CD4-positive, alpha-beta T cell (primary cell): ENCODE measurements at regions not wholly inside any gene's neighbourhood (a gene's known extent, or its start where the extent isn't known, plus 50 kb on each side); places are given as distances from the start of the nearest gene placed in this dataset.

Experiments used
- ATAC-seq: fragments of 200-7000 bp; cut with Tn5 transposase; one replicate; pipeline ENCODE4 v1.10.0; 2022; ENCODE audit warnings: mild to moderate bottlenecking; ENCODE audit not compliant: poor library complexity
- CTCF ChIA-PET: fragments of 350-600 bp; sonication (Branson Sonifier 250); formaldehyde crosslinking; loops from one replicate; lab custom pipeline; 2021; ENCODE audit warnings: antibody characterized with exemption, inconsistent platforms; lab: Charles Lee
- POLR2A ChIA-PET: fragments of 350-600 bp; sonication (Branson Sonifier 250); formaldehyde crosslinking; loops from one replicate; lab custom pipeline; 2021; ENCODE audit warnings: antibody characterized with exemption, inconsistent platforms; lab: Charles Lee
- DNase-seq, 14 experiments: peaks; one replicate each; pipeline ENCODE4 v3.0.0-alpha.2; 2013 to 2020; ENCODE audit warnings: mixed read lengths in 2 of 14
- H3K27ac ChIP-seq, 2 donors: one replicate each; pipeline versions ENCODE4 v1.5.1 to v1.7.0; 2013; ENCODE audit warnings: low read length in 2 of 2, low read depth in 1 of 2, mild to moderate bottlenecking in 1 of 2
- H3K27me3 ChIP-seq, 2 experiments: 1 replicate in 1 of 2; 2 replicates in 1 of 2; pipeline versions ENCODE4 v1.6.1 to v1.7.0; 2013; ENCODE audit warnings: low read length in 2 of 2, control low read depth in 1 of 2, mild to moderate bottlenecking in 1 of 2, moderate library complexity in 1 of 2; ENCODE audit not compliant: insufficient read depth in 2 of 2, control insufficient read depth in 1 of 2
- H3K36me3 ChIP-seq: one replicate; pipeline ENCODE4 v1.6.1; 2013; ENCODE audit warnings: low read length, control low read depth; ENCODE audit not compliant: insufficient read depth
- H3K4me1 ChIP-seq: one replicate; pipeline ENCODE4 v1.6.1; 2013; ENCODE audit warnings: low read length, control low read depth; ENCODE audit not compliant: insufficient read depth
- H3K4me3 ChIP-seq: one replicate; pipeline ENCODE4 v1.5.1; 2013; ENCODE audit warnings: mild to moderate bottlenecking, low read length, moderate library complexity
- H3K9me3 ChIP-seq, 2 experiments: 1 replicate in 1 of 2; 2 replicates in 1 of 2; pipeline versions ENCODE4 v1.6.1 to v1.7.0; 2013; ENCODE audit warnings: low read length in 2 of 2, mild to moderate bottlenecking in 2 of 2, control low read depth in 1 of 2, moderate library complexity in 1 of 2; ENCODE audit not compliant: control insufficient read depth in 1 of 2, insufficient read depth in 1 of 2
- H3K27ac Mint-ChIP-seq: one replicate; pipeline ENCODE4 v1.8.0; 2020; ENCODE audit warnings: mixed read lengths
- H3K27me3 Mint-ChIP-seq: one replicate; pipeline ENCODE4 v1.8.0; 2021; ENCODE audit warnings: mixed read lengths
- H3K36me3 Mint-ChIP-seq: one replicate; pipeline ENCODE4 v1.8.0; 2021; ENCODE audit warnings: low read depth, mixed read lengths
- H3K4me1 Mint-ChIP-seq: one replicate; pipeline ENCODE4 v1.8.0; 2021; ENCODE audit warnings: low read depth, mixed read lengths
- H3K4me3 Mint-ChIP-seq: one replicate; pipeline ENCODE4 v1.8.0; 2020; ENCODE audit warnings: mild to moderate bottlenecking, mixed read lengths
- H3K9me3 Mint-ChIP-seq: one replicate; pipeline ENCODE4 v1.8.0; 2020; ENCODE audit warnings: mixed read lengths
- intact Hi-C, 2 experiments: fragments of 100-400 bp; cut with DNase I in 1 of 2; cut with micrococcal nuclease in 1 of 2; formaldehyde crosslinking; loops; one replicate each; pipeline versions ENCODE4 v1.15.1 to v1.9.0; 2023 to 2025; cut with DNase I, micrococcal nuclease
- TF ChIP-seq, protein P1 (sequence below): fragments of 200-600 bp; IDR thresholded peaks from one replicate; pipeline ENCODE4 v1.8.0; 2022; ENCODE audit warnings: antibody characterized with exemption, mild to moderate bottlenecking

DNA sequence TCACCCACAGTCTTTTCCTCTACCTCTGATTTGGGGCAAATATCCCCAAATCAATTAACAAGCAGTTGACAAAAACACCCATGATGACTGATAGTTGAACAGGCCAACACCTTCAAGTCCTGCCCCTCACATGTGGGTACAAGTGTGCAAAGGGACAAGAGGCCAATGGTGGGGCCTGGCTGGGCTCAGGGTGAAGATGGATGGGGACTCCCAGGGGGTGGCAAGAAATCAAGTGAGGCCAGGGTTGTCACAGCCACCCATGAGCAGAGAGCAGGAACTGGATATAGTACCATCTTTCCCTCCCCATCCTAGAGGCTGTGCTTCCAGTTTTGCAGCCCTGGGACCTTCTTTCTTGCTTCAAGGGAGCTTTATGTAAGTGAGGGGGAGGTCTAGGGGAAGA lies 270.2 kb upstream of the TOPAZ1 start:
- H3K27ac ChIP-seq = no peak overlapping the region
- TF ChIP-seq, protein P1, sequence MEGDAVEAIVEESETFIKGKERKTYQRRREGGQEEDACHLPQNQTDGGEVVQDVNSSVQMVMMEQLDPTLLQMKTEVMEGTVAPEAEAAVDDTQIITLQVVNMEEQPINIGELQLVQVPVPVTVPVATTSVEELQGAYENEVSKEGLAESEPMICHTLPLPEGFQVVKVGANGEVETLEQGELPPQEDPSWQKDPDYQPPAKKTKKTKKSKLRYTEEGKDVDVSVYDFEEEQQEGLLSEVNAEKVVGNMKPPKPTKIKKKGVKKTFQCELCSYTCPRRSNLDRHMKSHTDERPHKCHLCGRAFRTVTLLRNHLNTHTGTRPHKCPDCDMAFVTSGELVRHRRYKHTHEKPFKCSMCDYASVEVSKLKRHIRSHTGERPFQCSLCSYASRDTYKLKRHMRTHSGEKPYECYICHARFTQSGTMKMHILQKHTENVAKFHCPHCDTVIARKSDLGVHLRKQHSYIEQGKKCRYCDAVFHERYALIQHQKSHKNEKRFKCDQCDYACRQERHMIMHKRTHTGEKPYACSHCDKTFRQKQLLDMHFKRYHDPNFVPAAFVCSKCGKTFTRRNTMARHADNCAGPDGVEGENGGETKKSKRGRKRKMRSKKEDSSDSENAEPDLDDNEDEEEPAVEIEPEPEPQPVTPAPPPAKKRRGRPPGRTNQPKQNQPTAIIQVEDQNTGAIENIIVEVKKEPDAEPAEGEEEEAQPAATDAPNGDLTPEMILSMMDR = no peak
- peaks cover 0 to 2% of the 10 kb centered on the region in 2 experiments for H3K27me3 ChIP-seq
- intact Hi-C loops = no loop called here
- peaks cover 0 to 7% of the 10 kb centered on the region in 2 experiments for H3K9me3 ChIP-seq
- ATAC-seq (no peak), DNase-seq (no peak)
- Mint-ChIP-seq H3K27me3 (peaks cover 28% of the 10 kb centered on the region), H3K36me3 (no peaks in the 10 kb centered on the region), H3K9me3 (peaks cover 3% of the 10 kb centered on the region), H3K4me1 (no peaks in the 10 kb centered on the region), H3K27ac (no peak overlapping the region), H3K4me3 (no peak overlapping the region)
- H3K36me3 ChIP-seq = no peaks in the 10 kb centered on the region
- CTCF ChIA-PET = no interaction called here
- no peaks in the 10 kb centered on the region for H3K4me1 ChIP-seq
- H3K4me3 ChIP-seq = no peak overlapping the region
- POLR2A ChIA-PET = no interaction called here

DNA sequence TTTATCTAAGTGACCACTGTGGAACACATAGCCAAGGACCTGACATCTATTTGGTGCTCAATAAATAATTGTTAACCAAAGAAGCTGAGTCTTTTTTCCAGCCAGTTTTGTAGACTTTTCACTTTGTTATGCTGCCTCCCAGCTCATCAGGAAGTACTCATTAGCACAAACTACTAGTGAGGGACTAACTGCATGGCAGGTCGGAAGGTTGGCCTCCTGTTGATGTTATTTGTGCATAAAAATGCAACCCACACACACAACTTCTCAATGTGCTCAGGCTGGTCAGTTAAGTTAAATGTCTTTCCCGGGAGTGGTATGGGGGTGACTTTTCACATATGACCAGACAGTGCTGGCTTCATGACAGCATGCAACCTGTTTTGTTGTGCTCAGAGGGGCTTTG lies 263.0 kb upstream of the TOPAZ1 start:
- H3K27me3 Mint-ChIP-seq = peaks cover 57% of the 10 kb centered on the region
- H3K4me1 Mint-ChIP-seq = no peaks in the 10 kb centered on the region
- H3K27ac ChIP-seq = no peak overlapping the region
- DNase-seq (no peak), ATAC-seq (no peak)
- peaks cover 3% of the 10 kb centered on the region for H3K9me3 Mint-ChIP-seq
- no peak overlapping the region for H3K4me3 Mint-ChIP-seq
- no peaks in the 10 kb centered on the region for H3K36me3 Mint-ChIP-seq
- intact Hi-C loops = no loop called here
- H3K27me3 ChIP-seq = no peaks in the 10 kb centered on the region
- CTCF ChIA-PET = no interaction called here
- no peak overlapping the region for H3K4me3 ChIP-seq
- no peak overlapping the region for H3K27ac Mint-ChIP-seq
- H3K4me1 ChIP-seq = no peaks in the 10 kb centered on the region
- peaks cover 0 to 3% of the 10 kb centered on the region in 2 experiments for H3K9me3 ChIP-seq
- POLR2A ChIA-PET = no interaction called here
- TF ChIP-seq, protein P1 = no peak
- H3K36me3 ChIP-seq = no peaks in the 10 kb centered on the region

DNA sequence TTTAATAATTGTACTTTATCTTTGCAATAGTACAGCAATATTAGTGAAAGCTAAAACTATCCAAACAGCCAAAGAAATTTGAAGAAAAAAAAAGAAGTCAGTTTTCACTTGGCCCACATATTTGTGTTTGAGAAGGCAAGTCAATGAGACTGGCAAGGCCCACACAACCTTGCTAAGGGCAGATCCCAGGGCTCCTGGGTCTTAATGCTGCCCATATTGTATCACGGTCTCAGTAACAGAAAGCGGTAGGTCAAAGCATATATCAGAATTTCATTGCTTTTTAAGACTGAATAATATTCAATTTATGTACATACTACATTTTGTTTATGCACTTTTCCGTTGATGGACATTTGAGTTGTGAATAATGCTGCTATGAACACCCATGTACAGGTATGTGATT lies 262.0 kb upstream of the TOPAZ1 start:
- intact Hi-C loops = no loop called here
- H3K27me3 ChIP-seq = no peaks in the 10 kb centered on the region
- H3K36me3 Mint-ChIP-seq = no peaks in the 10 kb centered on the region
- H3K27ac Mint-ChIP-seq = no peak overlapping the region
- POLR2A ChIA-PET = no interaction called here
- CTCF ChIA-PET = no interaction called here
- no peak for ATAC-seq
- H3K4me3 ChIP-seq = no peak overlapping the region
- H3K4me1 Mint-ChIP-seq = no peaks in the 10 kb centered on the region
- H3K36me3 ChIP-seq = no peaks in the 10 kb centered on the region
- no peak for DNase-seq
- no peak overlapping the region for H3K27ac ChIP-seq
- TF ChIP-seq, protein P1 = no peak
- H3K4me3 Mint-ChIP-seq = no peak overlapping the region
- peaks cover 3% of the 10 kb centered on the region for H3K9me3 Mint-ChIP-seq
- peaks cover 0 to 3% of the 10 kb centered on the region in 2 experiments for H3K9me3 ChIP-seq
- H3K27me3 Mint-ChIP-seq = peaks cover 66% of the 10 kb centered on the region
- H3K4me1 ChIP-seq = no peaks in the 10 kb centered on the region
